HepG2 (cell line): ENCODE measurements at regions not wholly inside any gene's neighbourhood (a gene's known extent, or its start where the extent isn't known, plus 50 kb on each side); places are given as distances from the start of the nearest gene placed in this dataset.
"Not testable (repeated sequence)": the region's sequence is repeated elsewhere in the genome, so short reads cannot be mapped to it uniquely, and the experiment has no call there.

ENCODE experiments used
- ATAC-seq: fragments of 200-7000 bp; cut with Tn5 transposase; 3 replicates; pipeline ENCODE4 v1.9.1; 2020; ENCODE audit warnings: mild to moderate bottlenecking, moderate library complexity
- BruUV-seq: library from RNA; stranded (reverse); fragments of 400-500 nt; replicated peaks from 2 replicates; lab custom pipeline; 2021; lab: Mats Ljungman, UMichigan
- CTCF ChIA-PET: fragments of 300-600 bp; formaldehyde crosslinking; extraction: SDS; loops from one replicate; lab custom pipeline; 2021; ENCODE audit warnings: low total read pairs, inconsistent platforms, low intra/inter-chr PET ratio; lab: Yijun Ruan, JAX
- POLR2A ChIA-PET: fragments of 350-600 bp; sonication (Branson Sonifier 250); formaldehyde crosslinking; loops from one replicate; lab custom pipeline; 2020; ENCODE audit warnings: antibody characterized with exemption, inconsistent platforms; lab: Yijun Ruan, JAX
- DNase-seq: peaks from one replicate; pipeline ENCODE4 v3.0.0-alpha.2; 2015; ENCODE audit warnings: low spot score
- FAIRE-seq: peaks from 3 replicates; lab custom pipeline; 2011; peaks lifted over from hg19 to GRCh38; lab: Jason Lieb, UNC
- H2AFZ ChIP-seq: one replicate; pipeline ENCODE4 v1.6.1; 2011; ENCODE audit warnings: low read length, inconsistent platforms
- H3K27ac ChIP-seq: fragments of 300-600 bp; 3 replicates; pipeline ENCODE4 v1.8.0; 2011; ENCODE audit warnings: mixed run types, mild to moderate bottlenecking, mixed read lengths, low read length, inconsistent platforms; ENCODE audit not compliant: insufficient read depth; ENCODE audit errors: extremely low read length
- H3K27me3 ChIP-seq, 2 experiments: fragments of 200-600 bp in 1 of 2; 2 replicates in 1 of 2; 3 replicates in 1 of 2; pipeline versions ENCODE4 v1.6.0 to v1.8.0; 2011; ENCODE audit warnings: low read length in 2 of 2, mild to moderate bottlenecking in 2 of 2, moderate library complexity in 2 of 2, inconsistent platforms in 1 of 2; ENCODE audit not compliant: insufficient read depth in 2 of 2, control insufficient read depth in 1 of 2
- H3K36me3 ChIP-seq, 2 experiments: fragments of 200-600 bp in 1 of 2; replicated peaks in 1 of 2; 2 replicates in 1 of 2; 3 replicates in 1 of 2; pipeline versions ENCODE4 v1.5.1 to v1.8.0; 2011; ENCODE audit warnings: low read length in 2 of 2, inconsistent platforms in 1 of 2; ENCODE audit not compliant: insufficient read depth in 2 of 2, control insufficient read depth in 1 of 2
- H3K4me1 ChIP-seq: 2 replicates; pipeline ENCODE4 v1.5.1; 2012; ENCODE audit warnings: low read length, inconsistent platforms; ENCODE audit not compliant: insufficient read depth
- H3K4me2 ChIP-seq: 2 replicates; pipeline ENCODE4 v1.6.0; 2011; ENCODE audit warnings: low read depth, low read length, inconsistent platforms
- H3K4me3 ChIP-seq, 3 experiments: fragments of 200-600 bp in 1 of 3; sonication (generic), shearing (Covaris generic) in 1 of 3; replicated peaks in 1 of 3; 2 replicates each; pipeline ENCODE4 v1.5.1; 2011 to 2016; ENCODE audit warnings: low read length in 3 of 3, inconsistent platforms in 2 of 3, low read depth in 2 of 3, mild to moderate bottlenecking in 2 of 3, control low read depth in 1 of 3, mixed read lengths in 1 of 3; ENCODE audit not compliant: insufficient read depth in 1 of 3
- H3K79me2 ChIP-seq: one replicate; pipeline ENCODE4 v1.6.1; 2011; ENCODE audit warnings: low read length, inconsistent platforms; ENCODE audit not compliant: insufficient read depth
- H3K9ac ChIP-seq: 2 replicates; pipeline ENCODE4 v1.6.0; 2011; ENCODE audit warnings: mild to moderate bottlenecking, low read depth, low read length, inconsistent platforms; ENCODE audit not compliant: insufficient read depth
- H3K9me3 ChIP-seq: 2 replicates; pipeline ENCODE4 v1.5.1; 2012; ENCODE audit warnings: mild to moderate bottlenecking, low read length
- H4K20me1 ChIP-seq: 2 replicates; pipeline ENCODE4 v1.6.0; 2011; ENCODE audit warnings: inconsistent platforms, mild to moderate bottlenecking, low read length, moderate library complexity; ENCODE audit not compliant: insufficient read depth
- GMEB1 ChIP-seq: sonication (generic); formaldehyde crosslinking; IDR thresholded peaks from 2 replicates; pipeline ENCODE4 v1.5.1; 2020; ENCODE audit warnings: missing genetic modification reagents, mild to moderate bottlenecking, borderline replicate concordance
- ZBTB37 ChIP-seq: sonication (generic); formaldehyde crosslinking; IDR thresholded peaks from 2 replicates; pipeline ENCODE4 v1.4.0; 2020; ENCODE audit warnings: mild to moderate bottlenecking, missing genetic modification reagents
- ZNF251 ChIP-seq: sonication (generic); formaldehyde crosslinking; IDR thresholded peaks from 2 replicates; pipeline ENCODE4 v1.9.0; 2021; ENCODE audit warnings: mild to moderate bottlenecking, missing genetic modification reagents
- ZNF780A ChIP-seq: sonication (generic); formaldehyde crosslinking; IDR thresholded peaks from 2 replicates; pipeline ENCODE4 v1.8.0; 2022; ENCODE audit warnings: mild to moderate bottlenecking, missing genetic modification reagents, moderate library complexity
- WGBS: methylation state at CpG from one replicate; pipeline ENCODE4 v1.1.6; 2017; ENCODE audit warnings: low lambda C conversion rate; 5-methylcytosine and 5-hydroxymethylcytosine counted together
- in situ Hi-C: cut with HindIII; loops from 2 replicates; pipeline ENCODE4 v1.10.0; 2017; ENCODE audit warnings: low pct_unique_long_range_greater_than_20kb; ENCODE audit not compliant: extremely low pct_ligation_motif_present
- intact Hi-C: fragments of 100-400 bp; cut with micrococcal nuclease; formaldehyde crosslinking; loops from one replicate; pipeline ENCODE4 v1.10.0; 2022; ENCODE audit not compliant: unreplicated experiment

GRCh38 chr7:13803134-13803533, 186.3 kb downstream of the ETV1 start (continued):
- no peak for TF ChIP-seq GMEB1 (CRISPR knock-in tag)
- TF ChIP-seq ZNF251: no peak
- no peak for TF ChIP-seq ZNF780A (CRISPR knock-in tag)
- no peak for TF ChIP-seq ZBTB37 (CRISPR knock-in tag)

GRCh38 chr7:13806089-13806867, 183.2 kb downstream of the ETV1 start:
- in situ Hi-C loops, FAIRE-seq, H2AFZ ChIP-seq, CTCF ChIA-PET, H3K79me2 ChIP-seq, intact Hi-C loops, H3K4me1 ChIP-seq, H3K36me3 ChIP-seq, POLR2A ChIA-PET, H3K27me3 ChIP-seq, H4K20me1 ChIP-seq, H3K4me3 ChIP-seq, H3K9ac ChIP-seq, H3K4me2 ChIP-seq, ATAC-seq, DNase-seq, BruUV-seq, H3K27ac ChIP-seq: not testable (repeated sequence)
- H3K9me3 ChIP-seq: peaks cover 37% of the 10 kb centered on the region
- 51% methylated on average over 22 of the region's 33 CpGs for WGBS

- H3K4me2 ChIP-seq, H3K9ac ChIP-seq, H3K4me1 ChIP-seq, H3K79me2 ChIP-seq, H3K36me3 ChIP-seq, H2AFZ ChIP-seq, CTCF ChIA-PET, in situ Hi-C loops, BruUV-seq, POLR2A ChIA-PET, intact Hi-C loops, FAIRE-seq, H3K4me3 ChIP-seq, DNase-seq, H4K20me1 ChIP-seq, H3K27ac ChIP-seq, ATAC-seq, H3K27me3 ChIP-seq: not testable (repeated sequence)
- H3K9me3 ChIP-seq: peaks cover 52% of the 10 kb centered on the region
Measured at GRCh38 chr7:13817230-13817629, 172.2 kb downstream of the ETV1 start.
